ENCODE measurements at regions not wholly inside any gene's neighbourhood (a gene's known extent, or its start where the extent isn't known, plus 50 kb on each side); places are given as distances from the start of the nearest gene placed in this dataset.

DNA sequence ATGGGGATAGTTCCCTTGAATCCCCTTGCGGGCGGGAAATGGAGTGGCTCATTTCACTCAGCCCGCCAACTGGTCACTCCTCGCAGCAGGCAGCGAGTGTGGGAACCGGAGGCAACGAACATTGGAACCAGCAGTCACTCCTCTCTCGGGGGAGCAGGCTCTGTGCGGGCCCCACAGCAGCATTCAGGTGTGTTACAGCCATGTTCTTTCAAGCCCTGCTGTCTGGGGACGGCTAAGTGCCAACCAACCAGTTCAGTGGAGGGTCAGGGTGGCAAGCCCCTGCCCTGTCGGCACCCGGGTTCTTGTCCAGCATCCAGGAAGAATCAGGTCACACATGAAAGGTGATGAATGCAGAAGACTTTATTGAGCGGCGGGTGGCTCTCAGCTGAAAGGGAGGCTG lies 370.5 kb downstream of the NUF2 start:
- DNase-seq, result no peak
- TF ChIP-seq, protein P1, sequence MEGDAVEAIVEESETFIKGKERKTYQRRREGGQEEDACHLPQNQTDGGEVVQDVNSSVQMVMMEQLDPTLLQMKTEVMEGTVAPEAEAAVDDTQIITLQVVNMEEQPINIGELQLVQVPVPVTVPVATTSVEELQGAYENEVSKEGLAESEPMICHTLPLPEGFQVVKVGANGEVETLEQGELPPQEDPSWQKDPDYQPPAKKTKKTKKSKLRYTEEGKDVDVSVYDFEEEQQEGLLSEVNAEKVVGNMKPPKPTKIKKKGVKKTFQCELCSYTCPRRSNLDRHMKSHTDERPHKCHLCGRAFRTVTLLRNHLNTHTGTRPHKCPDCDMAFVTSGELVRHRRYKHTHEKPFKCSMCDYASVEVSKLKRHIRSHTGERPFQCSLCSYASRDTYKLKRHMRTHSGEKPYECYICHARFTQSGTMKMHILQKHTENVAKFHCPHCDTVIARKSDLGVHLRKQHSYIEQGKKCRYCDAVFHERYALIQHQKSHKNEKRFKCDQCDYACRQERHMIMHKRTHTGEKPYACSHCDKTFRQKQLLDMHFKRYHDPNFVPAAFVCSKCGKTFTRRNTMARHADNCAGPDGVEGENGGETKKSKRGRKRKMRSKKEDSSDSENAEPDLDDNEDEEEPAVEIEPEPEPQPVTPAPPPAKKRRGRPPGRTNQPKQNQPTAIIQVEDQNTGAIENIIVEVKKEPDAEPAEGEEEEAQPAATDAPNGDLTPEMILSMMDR (IDR thresholded peaks at IDR 0.05; ENCODE audit: partially characterized antibody, unreplicated experiment), result no peak
- no peaks in the 10 kb centered on the region for H3K9me3 Mint-ChIP-seq (ENCODE audit: unreplicated experiment)

DNA sequence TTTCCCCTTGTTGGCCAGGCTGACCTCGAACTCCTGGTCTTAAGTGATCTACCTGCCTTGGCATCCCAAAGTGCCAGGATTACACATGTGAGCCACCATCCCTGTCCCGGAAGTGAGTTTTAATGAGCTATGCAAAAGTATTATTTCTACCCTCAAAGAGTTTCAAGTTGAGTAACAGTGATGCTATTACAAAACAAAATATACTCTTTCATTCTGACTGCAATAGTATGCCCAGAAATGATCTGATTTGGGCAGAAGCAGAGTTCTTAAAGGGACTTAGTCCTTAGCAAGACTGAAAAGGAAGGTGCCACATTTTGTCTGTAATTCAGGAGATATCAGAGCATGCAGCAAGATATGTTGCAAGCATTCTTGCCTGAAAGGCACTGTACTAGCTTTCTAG lies 375.4 kb downstream of the NUF2 start:
- Mint-ChIP-seq H3K4me1 (ENCODE audit: low read depth, unreplicated experiment) (peaks cover 8% of the 10 kb centered on the region), H3K27ac (ENCODE audit: unreplicated experiment) (no peak overlapping the region), H3K4me3 (ENCODE audit: unreplicated experiment) (no peak overlapping the region), H3K27me3 (ENCODE audit: unreplicated experiment) (no peaks in the 10 kb centered on the region), H3K9me3 (ENCODE audit: unreplicated experiment) (no peaks in the 10 kb centered on the region), H3K36me3 (ENCODE audit: unreplicated experiment) (no peaks in the 10 kb centered on the region)
- DNase-seq, result no peak
- TF ChIP-seq, protein P1 (IDR thresholded peaks at IDR 0.05; ENCODE audit: partially characterized antibody, unreplicated experiment), result no peak

More for the DNA sequence above, 370.5 kb downstream of the NUF2 start:
- no peak overlapping the region for H3K4me3 Mint-ChIP-seq (ENCODE audit: unreplicated experiment)
- no peaks in the 10 kb centered on the region for H3K27me3 Mint-ChIP-seq (ENCODE audit: unreplicated experiment)
- H3K36me3 Mint-ChIP-seq (ENCODE audit: unreplicated experiment), result no peaks in the 10 kb centered on the region
- H3K27ac Mint-ChIP-seq (ENCODE audit: unreplicated experiment), result no peak overlapping the region
- peaks cover 8% of the 10 kb centered on the region for H3K4me1 Mint-ChIP-seq (ENCODE audit: low read depth, unreplicated experiment)

DNA sequence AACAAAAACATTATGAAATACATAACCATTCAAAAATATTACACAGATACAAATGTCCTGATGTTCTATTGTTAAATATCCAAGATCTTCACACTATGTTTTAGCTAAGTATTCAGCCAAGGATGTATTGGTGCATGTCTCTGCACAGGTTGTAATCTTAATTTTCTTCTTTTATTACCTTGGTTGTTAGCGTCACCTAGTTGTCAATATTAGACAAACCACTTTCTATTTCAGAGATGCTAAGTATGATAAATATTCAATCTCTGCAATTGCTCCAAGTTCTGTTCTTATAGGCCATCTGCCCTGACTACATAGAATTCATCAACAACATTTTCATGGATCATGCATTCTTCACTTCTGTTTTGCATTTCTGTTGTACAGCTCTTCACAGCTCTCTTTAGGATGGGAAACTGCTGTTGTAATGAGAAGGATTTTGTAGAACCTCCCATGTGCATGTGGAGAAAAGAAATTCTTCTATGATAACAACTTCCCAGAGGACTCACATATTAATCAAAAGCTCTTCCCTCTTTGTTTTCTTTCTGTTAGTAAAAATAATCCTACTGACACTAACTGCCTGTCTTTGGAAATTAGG lies 380.1 kb downstream of the NUF2 start:
- H3K27ac Mint-ChIP-seq (ENCODE audit: unreplicated experiment), result no peak overlapping the region
- no peaks in the 10 kb centered on the region for H3K27me3 Mint-ChIP-seq (ENCODE audit: unreplicated experiment)
- no peaks in the 10 kb centered on the region for H3K4me1 Mint-ChIP-seq (ENCODE audit: low read depth, unreplicated experiment)
- TF ChIP-seq, protein P1 (IDR thresholded peaks at IDR 0.05; ENCODE audit: partially characterized antibody, unreplicated experiment), result no peak
- no peaks in the 10 kb centered on the region for H3K9me3 Mint-ChIP-seq (ENCODE audit: unreplicated experiment)
- no peaks in the 10 kb centered on the region for H3K36me3 Mint-ChIP-seq (ENCODE audit: unreplicated experiment)
- H3K4me3 Mint-ChIP-seq (ENCODE audit: unreplicated experiment), result no peak overlapping the region
- no peak for DNase-seq

DNA sequence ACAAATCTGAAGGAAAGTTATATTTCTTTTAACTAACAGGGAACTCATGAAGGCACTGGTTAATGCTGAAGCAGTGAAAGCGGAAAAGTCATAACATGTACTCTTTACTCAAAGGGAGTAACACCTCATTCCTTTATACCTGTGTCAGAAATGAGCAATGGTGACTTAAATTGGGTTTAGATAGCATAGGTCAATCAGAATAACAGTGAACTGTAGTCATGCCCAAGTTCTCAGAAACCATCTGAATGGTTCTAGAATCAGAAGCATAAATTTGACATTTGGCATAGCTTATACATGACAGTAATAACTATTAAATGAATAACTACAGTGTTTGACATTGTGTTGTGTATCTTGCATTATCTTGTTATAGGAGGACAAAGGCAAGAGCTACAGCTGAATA lies 382.0 kb downstream of the NUF2 start:
- H3K27ac Mint-ChIP-seq (ENCODE audit: unreplicated experiment), result no peak overlapping the region
- no peaks in the 10 kb centered on the region for H3K4me1 Mint-ChIP-seq (ENCODE audit: low read depth, unreplicated experiment)
- no peaks in the 10 kb centered on the region for H3K27me3 Mint-ChIP-seq (ENCODE audit: unreplicated experiment)
- TF ChIP-seq, protein P1 (IDR thresholded peaks at IDR 0.05; ENCODE audit: partially characterized antibody, unreplicated experiment), result no peak
- no peaks in the 10 kb centered on the region for H3K36me3 Mint-ChIP-seq (ENCODE audit: unreplicated experiment)
- no peak overlapping the region for H3K4me3 Mint-ChIP-seq (ENCODE audit: unreplicated experiment)
- DNase-seq, result no peak
- no peaks in the 10 kb centered on the region for H3K9me3 Mint-ChIP-seq (ENCODE audit: unreplicated experiment)

GRCh38 chr1:163706915-163707314 lies 385.2 kb downstream of the NUF2 start:
- Mint-ChIP-seq H3K27ac (ENCODE audit: unreplicated experiment) (no peak overlapping the region), H3K4me3 (ENCODE audit: unreplicated experiment) (no peak overlapping the region), H3K9me3 (ENCODE audit: unreplicated experiment) (no peaks in the 10 kb centered on the region), H3K27me3 (ENCODE audit: unreplicated experiment) (no peaks in the 10 kb centered on the region), H3K36me3 (ENCODE audit: unreplicated experiment) (no peaks in the 10 kb centered on the region), H3K4me1 (ENCODE audit: low read depth, unreplicated experiment) (no peaks in the 10 kb centered on the region)
- no peak for DNase-seq
- TF ChIP-seq, protein P1 (IDR thresholded peaks at IDR 0.05; ENCODE audit: partially characterized antibody, unreplicated experiment), result no peak
